GM23338 (cell line): ENCODE measurements at regions not wholly inside any gene's neighbourhood (a gene's known extent, or its start where the extent isn't known, plus 50 kb on each side); places are given as distances from the start of the nearest gene placed in this dataset.

Experiments used
- ATAC-seq: fragments of 200-7000 bp; cut with Tn5 transposase; 3 replicates; pipeline ENCODE4 v1.9.1; 2020
- DNase-seq: peaks from one replicate; pipeline ENCODE4 v3.0.0-alpha.2; 2015; ENCODE audit warnings: low spot score
- H2AFZ ChIP-seq: fragments of 200-600 bp; sonication (generic); 2 replicates; pipeline ENCODE4 v1.8.0; 2016; ENCODE audit warnings: antibody characterized with exemption, mild to moderate bottlenecking, moderate library complexity
- H3F3A ChIP-seq: fragments of 200-600 bp; sonication (generic); replicated peaks from 2 replicates; pipeline ENCODE4 v1.8.0; 2017; ENCODE audit warnings: antibody characterized with exemption, mixed run types, low read depth
- H3K27ac ChIP-seq: fragments of 200-600 bp; sonication (generic); 2 replicates; pipeline ENCODE4 v1.6.1; 2016; ENCODE audit warnings: low read depth
- H3K27me3 ChIP-seq: fragments of 200-600 bp; sonication (generic); 2 replicates; pipeline ENCODE4 v1.8.0; 2016; ENCODE audit warnings: mild to moderate bottlenecking, mixed run types, moderate library complexity; ENCODE audit not compliant: insufficient read depth
- H3K36me3 ChIP-seq: fragments of 200-600 bp; sonication (generic); 2 replicates; pipeline ENCODE4 v1.8.0; 2016; ENCODE audit warnings: mild to moderate bottlenecking; ENCODE audit not compliant: insufficient read depth
- H3K4me1 ChIP-seq: fragments of 200-600 bp; sonication (generic); 2 replicates; pipeline ENCODE4 v1.8.0; 2016; ENCODE audit warnings: mild to moderate bottlenecking, moderate library complexity; ENCODE audit not compliant: insufficient read depth
- H3K4me2 ChIP-seq: fragments of 200-600 bp; sonication (generic); 2 replicates; pipeline ENCODE4 v1.7.1; 2017; ENCODE audit warnings: mixed run types
- H3K4me3 ChIP-seq: fragments of 200-600 bp; sonication (generic); 2 replicates; pipeline ENCODE4 v1.6.1; 2016; ENCODE audit warnings: mixed run types
- H3K79me2 ChIP-seq: fragments of 200-600 bp; sonication (generic); replicated peaks from 2 replicates; pipeline ENCODE4 v1.8.0; 2017; ENCODE audit warnings: mild to moderate bottlenecking; ENCODE audit not compliant: insufficient read depth
- H3K9me2 ChIP-seq: fragments of 200-600 bp; sonication (generic); 2 replicates; pipeline ENCODE4 v1.8.0; 2017; ENCODE audit not compliant: insufficient read depth
- H4K20me1 ChIP-seq: fragments of 200-600 bp; sonication (generic); replicated peaks from 2 replicates; pipeline ENCODE4 v1.8.0; 2017; ENCODE audit warnings: mild to moderate bottlenecking; ENCODE audit not compliant: insufficient read depth
- H3K27ac Mint-ChIP-seq: 2 replicates; pipeline ENCODE4 v1.8.0; 2020; ENCODE audit warnings: inconsistent platforms, mild to moderate bottlenecking, moderate library complexity, mixed read lengths
- H3K27me3 Mint-ChIP-seq: 3 replicates; pipeline ENCODE4 v1.8.0; 2022; ENCODE audit warnings: low read depth, mild to moderate bottlenecking, moderate library complexity, mixed read lengths, inconsistent platforms; ENCODE audit not compliant: insufficient read depth, poor library complexity
- H3K36me3 Mint-ChIP-seq: 3 replicates; pipeline ENCODE4 v1.8.0; 2021; ENCODE audit warnings: low read depth, mild to moderate bottlenecking, inconsistent platforms, moderate library complexity, mixed read lengths
- H3K4me1 Mint-ChIP-seq: 3 replicates; pipeline ENCODE4 v1.8.0; 2020; ENCODE audit warnings: mild to moderate bottlenecking, inconsistent platforms, mixed read lengths
- H3K4me3 Mint-ChIP-seq: 3 replicates; pipeline ENCODE4 v1.8.0; 2021; ENCODE audit warnings: moderate library complexity, mild to moderate bottlenecking, inconsistent platforms, mixed read lengths
- H3K9me3 Mint-ChIP-seq: 3 replicates; pipeline ENCODE4 v1.8.0; 2020; ENCODE audit warnings: moderate library complexity, mild to moderate bottlenecking, inconsistent platforms, mixed read lengths
- CREB1 ChIP-seq: fragments of 250-450 bp; sonication (Bioruptor Pico); IDR thresholded peaks from 2 replicates; pipeline ENCODE4 v1.5.0; 2020; ENCODE audit warnings: low read depth, mild to moderate bottlenecking, moderate library complexity
- EZH2phosphoT487 ChIP-seq: fragments of 200-600 bp; sonication (generic); IDR thresholded peaks from one replicate; pipeline ENCODE4 v1.8.1; 2018; ENCODE audit warnings: antibody characterized with exemption; ENCODE audit not compliant: unreplicated experiment
- JUNB ChIP-seq: IDR thresholded peaks from one replicate; pipeline ENCODE4 v1.6.1; 2016; ENCODE audit warnings: antibody characterized with exemption; ENCODE audit not compliant: unreplicated experiment
- NANOG ChIP-seq: IDR thresholded peaks from 2 replicates; pipeline ENCODE4 v1.6.1; 2016; ENCODE audit warnings: antibody characterized with exemption, borderline replicate concordance
- STAT1 ChIP-seq: IDR thresholded peaks from one replicate; pipeline ENCODE4 v1.6.1; 2016; ENCODE audit warnings: antibody characterized with exemption; ENCODE audit not compliant: unreplicated experiment
- ZNF114 ChIP-seq: fragments of 250-450 bp; sonication (Bioruptor Pico); IDR thresholded peaks from 2 replicates; pipeline ENCODE4 v1.5.0; 2020; ENCODE audit warnings: mild to moderate bottlenecking, moderate library complexity
- ZNF331 ChIP-seq: fragments of 250-450 bp; sonication (Bioruptor Pico); IDR thresholded peaks from 2 replicates; pipeline ENCODE4 v1.5.0; 2020; ENCODE audit warnings: low read depth, mild to moderate bottlenecking, moderate library complexity
- TF ChIP-seq, protein P1 (sequence below), 2 experiments: fragments of 200-600 bp in 1 of 2; sonication (generic) in 1 of 2; conservative IDR thresholded peaks; 2 replicates each; pipeline versions ENCODE4 v1.5.1 to v1.6.1; 2016 to 2017; ENCODE audit warnings: antibody characterized with exemption in 2 of 2, low read depth in 2 of 2, mild to moderate bottlenecking in 2 of 2, moderate library complexity in 1 of 2
- TF ChIP-seq, protein P2 (sequence below): fragments of 250-450 bp; sonication (Bioruptor Pico); IDR thresholded peaks from 2 replicates; pipeline ENCODE4 v1.5.0; 2020; ENCODE audit warnings: mild to moderate bottlenecking, moderate library complexity
- TF ChIP-seq, protein P3 (sequence below): IDR thresholded peaks from one replicate; pipeline ENCODE4 v1.6.1; 2018; ENCODE audit warnings: antibody characterized with exemption; ENCODE audit not compliant: unreplicated experiment

DNA sequence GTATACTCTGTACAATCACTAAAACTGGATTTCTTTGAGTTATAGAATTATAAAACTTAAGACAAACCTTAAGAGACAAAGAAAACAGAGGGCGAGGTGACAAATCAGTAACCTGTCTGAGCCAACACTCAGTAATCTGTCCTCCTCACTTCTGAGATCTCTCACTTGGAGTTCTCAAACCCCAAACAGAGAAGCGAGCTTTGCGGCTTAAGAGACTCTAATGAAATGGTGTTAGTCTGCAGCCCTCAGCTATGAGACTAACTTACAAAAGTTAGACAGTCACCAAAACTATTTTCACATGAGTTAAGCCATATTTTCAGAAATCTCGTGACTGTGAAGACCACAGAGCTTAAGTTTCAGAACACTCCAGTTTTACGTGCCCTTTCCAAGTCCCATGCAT lies 140.6 kb downstream of the TMX3 start (continued):
- no peak for TF ChIP-seq CREB1 (CRISPR knock-in tag)
- no peak for TF ChIP-seq NANOG
- no peak for TF ChIP-seq ZNF331

DNA sequence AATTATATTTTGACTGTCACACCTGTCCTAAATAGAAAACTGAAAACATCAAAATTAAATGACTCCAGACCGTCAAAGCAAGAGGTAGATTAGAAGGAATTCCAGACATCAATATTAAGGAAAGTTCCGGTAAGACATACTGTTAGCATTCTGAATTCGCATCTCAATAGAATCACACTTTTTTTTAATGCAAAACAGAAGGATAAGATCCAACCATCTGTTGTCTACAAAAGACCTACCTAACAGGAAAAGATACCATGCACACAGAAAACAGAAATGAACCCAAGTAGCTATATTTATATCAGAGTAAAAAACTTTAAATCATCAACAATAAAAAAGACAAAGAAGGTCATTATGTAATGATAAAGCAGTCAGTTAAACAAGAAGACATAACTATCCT lies 145.0 kb downstream of the TMX3 start:
- TF ChIP-seq CREB1 (CRISPR knock-in tag) (no peak), JUNB (no peak), ZNF114 (CRISPR knock-in tag) (no peak), ZNF331 (no peak), STAT1 (no peak), EZH2phosphoT487 (no peak)
- TF ChIP-seq, protein P1, sequence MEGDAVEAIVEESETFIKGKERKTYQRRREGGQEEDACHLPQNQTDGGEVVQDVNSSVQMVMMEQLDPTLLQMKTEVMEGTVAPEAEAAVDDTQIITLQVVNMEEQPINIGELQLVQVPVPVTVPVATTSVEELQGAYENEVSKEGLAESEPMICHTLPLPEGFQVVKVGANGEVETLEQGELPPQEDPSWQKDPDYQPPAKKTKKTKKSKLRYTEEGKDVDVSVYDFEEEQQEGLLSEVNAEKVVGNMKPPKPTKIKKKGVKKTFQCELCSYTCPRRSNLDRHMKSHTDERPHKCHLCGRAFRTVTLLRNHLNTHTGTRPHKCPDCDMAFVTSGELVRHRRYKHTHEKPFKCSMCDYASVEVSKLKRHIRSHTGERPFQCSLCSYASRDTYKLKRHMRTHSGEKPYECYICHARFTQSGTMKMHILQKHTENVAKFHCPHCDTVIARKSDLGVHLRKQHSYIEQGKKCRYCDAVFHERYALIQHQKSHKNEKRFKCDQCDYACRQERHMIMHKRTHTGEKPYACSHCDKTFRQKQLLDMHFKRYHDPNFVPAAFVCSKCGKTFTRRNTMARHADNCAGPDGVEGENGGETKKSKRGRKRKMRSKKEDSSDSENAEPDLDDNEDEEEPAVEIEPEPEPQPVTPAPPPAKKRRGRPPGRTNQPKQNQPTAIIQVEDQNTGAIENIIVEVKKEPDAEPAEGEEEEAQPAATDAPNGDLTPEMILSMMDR (conservative IDR thresholded peaks at IDR 0.05; ENCODE audit: low read depth in 2 of 2) = no peak
- TF ChIP-seq, protein P2, sequence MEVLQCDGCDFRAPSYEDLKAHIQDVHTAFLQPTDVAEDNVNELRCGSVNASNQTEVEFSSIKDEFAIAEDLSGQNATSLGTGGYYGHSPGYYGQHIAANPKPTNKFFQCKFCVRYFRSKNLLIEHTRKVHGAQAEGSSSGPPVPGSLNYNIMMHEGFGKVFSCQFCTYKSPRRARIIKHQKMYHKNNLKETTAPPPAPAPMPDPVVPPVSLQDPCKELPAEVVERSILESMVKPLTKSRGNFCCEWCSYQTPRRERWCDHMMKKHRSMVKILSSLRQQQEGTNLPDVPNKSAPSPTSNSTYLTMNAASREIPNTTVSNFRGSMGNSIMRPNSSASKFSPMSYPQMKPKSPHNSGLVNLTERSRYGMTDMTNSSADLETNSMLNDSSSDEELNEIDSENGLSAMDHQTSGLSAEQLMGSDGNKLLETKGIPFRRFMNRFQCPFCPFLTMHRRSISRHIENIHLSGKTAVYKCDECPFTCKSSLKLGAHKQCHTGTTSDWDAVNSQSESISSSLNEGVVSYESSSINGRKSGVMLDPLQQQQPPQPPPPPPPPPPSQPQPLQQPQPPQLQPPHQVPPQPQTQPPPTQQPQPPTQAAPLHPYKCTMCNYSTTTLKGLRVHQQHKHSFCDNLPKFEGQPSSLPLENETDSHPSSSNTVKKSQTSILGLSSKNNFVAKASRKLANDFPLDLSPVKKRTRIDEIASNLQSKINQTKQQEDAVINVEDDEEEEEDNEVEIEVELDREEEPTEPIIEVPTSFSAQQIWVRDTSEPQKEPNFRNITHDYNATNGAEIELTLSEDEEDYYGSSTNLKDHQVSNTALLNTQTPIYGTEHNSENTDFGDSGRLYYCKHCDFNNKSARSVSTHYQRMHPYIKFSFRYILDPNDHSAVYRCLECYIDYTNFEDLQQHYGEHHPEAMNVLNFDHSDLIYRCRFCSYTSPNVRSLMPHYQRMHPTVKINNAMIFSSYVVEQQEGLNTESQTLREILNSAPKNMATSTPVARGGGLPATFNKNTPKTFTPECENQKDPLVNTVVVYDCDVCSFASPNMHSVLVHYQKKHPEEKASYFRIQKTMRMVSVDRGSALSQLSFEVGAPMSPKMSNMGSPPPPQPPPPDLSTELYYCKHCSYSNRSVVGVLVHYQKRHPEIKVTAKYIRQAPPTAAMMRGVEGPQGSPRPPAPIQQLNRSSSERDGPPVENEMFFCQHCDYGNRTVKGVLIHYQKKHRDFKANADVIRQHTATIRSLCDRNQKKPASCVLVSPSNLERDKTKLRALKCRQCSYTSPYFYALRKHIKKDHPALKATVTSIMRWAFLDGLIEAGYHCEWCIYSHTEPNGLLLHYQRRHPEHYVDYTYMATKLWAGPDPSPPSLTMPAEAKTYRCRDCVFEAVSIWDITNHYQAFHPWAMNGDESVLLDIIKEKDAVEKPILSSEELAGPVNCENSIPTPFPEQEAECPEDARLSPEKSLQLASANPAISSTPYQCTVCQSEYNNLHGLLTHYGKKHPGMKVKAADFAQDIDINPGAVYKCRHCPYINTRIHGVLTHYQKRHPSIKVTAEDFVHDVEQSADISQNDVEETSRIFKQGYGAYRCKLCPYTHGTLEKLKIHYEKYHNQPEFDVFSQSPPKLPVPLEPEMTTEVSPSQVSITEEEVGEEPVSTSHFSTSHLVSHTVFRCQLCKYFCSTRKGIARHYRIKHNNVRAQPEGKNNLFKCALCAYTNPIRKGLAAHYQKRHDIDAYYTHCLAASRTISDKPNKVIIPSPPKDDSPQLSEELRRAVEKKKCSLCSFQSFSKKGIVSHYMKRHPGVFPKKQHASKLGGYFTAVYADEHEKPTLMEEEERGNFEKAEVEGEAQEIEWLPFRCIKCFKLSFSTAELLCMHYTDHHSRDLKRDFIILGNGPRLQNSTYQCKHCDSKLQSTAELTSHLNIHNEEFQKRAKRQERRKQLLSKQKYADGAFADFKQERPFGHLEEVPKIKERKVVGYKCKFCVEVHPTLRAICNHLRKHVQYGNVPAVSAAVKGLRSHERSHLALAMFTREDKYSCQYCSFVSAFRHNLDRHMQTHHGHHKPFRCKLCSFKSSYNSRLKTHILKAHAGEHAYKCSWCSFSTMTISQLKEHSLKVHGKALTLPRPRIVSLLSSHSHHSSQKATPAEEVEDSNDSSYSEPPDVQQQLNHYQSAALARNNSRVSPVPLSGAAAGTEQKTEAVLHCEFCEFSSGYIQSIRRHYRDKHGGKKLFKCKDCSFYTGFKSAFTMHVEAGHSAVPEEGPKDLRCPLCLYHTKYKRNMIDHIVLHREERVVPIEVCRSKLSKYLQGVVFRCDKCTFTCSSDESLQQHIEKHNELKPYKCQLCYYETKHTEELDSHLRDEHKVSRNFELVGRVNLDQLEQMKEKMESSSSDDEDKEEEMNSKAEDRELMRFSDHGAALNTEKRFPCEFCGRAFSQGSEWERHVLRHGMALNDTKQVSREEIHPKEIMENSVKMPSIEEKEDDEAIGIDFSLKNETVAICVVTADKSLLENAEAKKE (CRISPR knock-in tag) = no peak
- TF ChIP-seq, protein P3, sequence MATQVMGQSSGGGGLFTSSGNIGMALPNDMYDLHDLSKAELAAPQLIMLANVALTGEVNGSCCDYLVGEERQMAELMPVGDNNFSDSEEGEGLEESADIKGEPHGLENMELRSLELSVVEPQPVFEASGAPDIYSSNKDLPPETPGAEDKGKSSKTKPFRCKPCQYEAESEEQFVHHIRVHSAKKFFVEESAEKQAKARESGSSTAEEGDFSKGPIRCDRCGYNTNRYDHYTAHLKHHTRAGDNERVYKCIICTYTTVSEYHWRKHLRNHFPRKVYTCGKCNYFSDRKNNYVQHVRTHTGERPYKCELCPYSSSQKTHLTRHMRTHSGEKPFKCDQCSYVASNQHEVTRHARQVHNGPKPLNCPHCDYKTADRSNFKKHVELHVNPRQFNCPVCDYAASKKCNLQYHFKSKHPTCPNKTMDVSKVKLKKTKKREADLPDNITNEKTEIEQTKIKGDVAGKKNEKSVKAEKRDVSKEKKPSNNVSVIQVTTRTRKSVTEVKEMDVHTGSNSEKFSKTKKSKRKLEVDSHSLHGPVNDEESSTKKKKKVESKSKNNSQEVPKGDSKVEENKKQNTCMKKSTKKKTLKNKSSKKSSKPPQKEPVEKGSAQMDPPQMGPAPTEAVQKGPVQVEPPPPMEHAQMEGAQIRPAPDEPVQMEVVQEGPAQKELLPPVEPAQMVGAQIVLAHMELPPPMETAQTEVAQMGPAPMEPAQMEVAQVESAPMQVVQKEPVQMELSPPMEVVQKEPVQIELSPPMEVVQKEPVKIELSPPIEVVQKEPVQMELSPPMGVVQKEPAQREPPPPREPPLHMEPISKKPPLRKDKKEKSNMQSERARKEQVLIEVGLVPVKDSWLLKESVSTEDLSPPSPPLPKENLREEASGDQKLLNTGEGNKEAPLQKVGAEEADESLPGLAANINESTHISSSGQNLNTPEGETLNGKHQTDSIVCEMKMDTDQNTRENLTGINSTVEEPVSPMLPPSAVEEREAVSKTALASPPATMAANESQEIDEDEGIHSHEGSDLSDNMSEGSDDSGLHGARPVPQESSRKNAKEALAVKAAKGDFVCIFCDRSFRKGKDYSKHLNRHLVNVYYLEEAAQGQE = no peak
- Histone ChIP-seq H2AFZ (no peak overlapping the region), H3K4me3 (no peak overlapping the region), H3K27ac (no peak overlapping the region), H3K9me2 (no peaks in the 10 kb centered on the region), H4K20me1 (no peaks in the 10 kb centered on the region), H3K79me2 (no peaks in the 10 kb centered on the region), H3K36me3 (no peaks in the 10 kb centered on the region), H3F3A (no peaks in the 10 kb centered on the region), H3K27me3 (no peaks in the 10 kb centered on the region), H3K4me2 (no peak overlapping the region), H3K4me1 (peaks cover 1% of the 10 kb centered on the region)
- H3K27me3 Mint-ChIP-seq = peaks cover 2% of the 10 kb centered on the region
- peaks cover 7% of the 10 kb centered on the region for H3K4me1 Mint-ChIP-seq
- DNase-seq = no peak
- H3K27ac Mint-ChIP-seq = no peak overlapping the region
- peaks cover 5% of the 10 kb centered on the region; the same call in 1 of the 3 replicates for H3K36me3 Mint-ChIP-seq
- ATAC-seq = no peak
- H3K9me3 Mint-ChIP-seq = peaks cover 4% of the 10 kb centered on the region; the same call in 2 of the 3 replicates
- no peak overlapping the region for H3K4me3 Mint-ChIP-seq
